Stomach (tissue), 8 donors: ENCODE measurements at regions not wholly inside any gene's neighbourhood (a gene's known extent, or its start where the extent isn't known, plus 50 kb on each side); places are given as distances from the start of the nearest gene placed in this dataset.
A peak's percentile ranks its signal among the peaks of the same experiment; 100 is the strongest.

Source experiments
- DNase-seq, 2 donors: peaks; one replicate each; pipeline versions ENCODE4 v3.0.0 to v3.0.0-alpha.2; 2013 to 2019
- H3K27ac ChIP-seq, 5 donors: fragments of 200-600 bp in 4 of 5; sonication (generic) in 4 of 5; one replicate each; pipeline ENCODE4 v1.5.1; 2013 to 2019; ENCODE audit warnings: mild to moderate bottlenecking in 1 of 5, moderate library complexity in 1 of 5
- H3K27me3 ChIP-seq, 3 donors: fragments of 200-600 bp; sonication (generic); one replicate each; pipeline ENCODE4 v1.5.1; 2017 to 2019; ENCODE audit warnings: mixed run types in 1 of 3
- H3K36me3 ChIP-seq, 4 donors: fragments of 200-600 bp; sonication (generic); 1 replicate in 3 of 4; 2 replicates in 1 of 4; pipeline ENCODE4 v1.5.1; 2016 to 2019
- H3K4me1 ChIP-seq, 4 donors: fragments of 200-600 bp; sonication (generic); one replicate each; pipeline ENCODE4 v1.5.1; 2016 to 2019
- H3K4me3 ChIP-seq, 4 donors: fragments of 200-600 bp; sonication (generic) in 3 of 4; one replicate each; pipeline ENCODE4 v1.5.1; 2016 to 2019; ENCODE audit warnings: mild to moderate bottlenecking in 1 of 4
- H3K9me3 ChIP-seq, 4 donors: fragments of 200-600 bp; sonication (generic); one replicate each; pipeline ENCODE4 v1.5.1; 2016 to 2019
- CTCF ChIP-seq, 7 experiments: fragments of 450-650 bp in 4 of 7; fragments of 200-600 bp in 3 of 7; sonication (generic) in 3 of 7; IDR thresholded peaks; one replicate each; pipeline ENCODE4 v1.5.1; 2016 to 2019; ENCODE audit warnings: antibody characterized with exemption in 7 of 7, control low read depth in 2 of 7, mild to moderate bottlenecking in 1 of 7
- EP300 ChIP-seq: sonication (generic); formaldehyde crosslinking; IDR thresholded peaks from one replicate; pipeline ENCODE4 v1.6.1; 2017; ENCODE audit warnings: antibody characterized with exemption
- POLR2A ChIP-seq, 4 donors: fragments of 450-650 bp; IDR thresholded peaks; one replicate each; pipeline ENCODE4 v1.6.1; 2016; ENCODE audit warnings: antibody characterized with exemption in 4 of 4, control low read depth in 2 of 4, mild to moderate bottlenecking in 1 of 4, moderate library complexity in 1 of 4
- POLR2AphosphoS5 ChIP-seq, 3 donors: sonication (generic); formaldehyde crosslinking; IDR thresholded peaks; one replicate each; pipeline ENCODE4 v1.6.1; 2016; ENCODE audit warnings: antibody characterized with exemption in 3 of 3
- WGBS, 5 donors: extraction: QIAGEN DNeasy Blood & Tissue Kit in 3 of 5; methylation state at CpG; one replicate each; pipeline versions ENCODE4 v1.1.5 to v1.1.7; 2013 to 2018; 5-methylcytosine and 5-hydroxymethylcytosine counted together
- intact Hi-C: fragments of 100-400 bp; cut with DNase I; formaldehyde crosslinking; loops from one replicate; pipeline ENCODE4 v1.15.1; 2023; ENCODE audit warnings: low total_unique reads
- donor health status: healthy with polysubstance abuse.
- donor health status: Bipolar disorder and iron deficiency.
- donor health status: healthy.

DNA sequence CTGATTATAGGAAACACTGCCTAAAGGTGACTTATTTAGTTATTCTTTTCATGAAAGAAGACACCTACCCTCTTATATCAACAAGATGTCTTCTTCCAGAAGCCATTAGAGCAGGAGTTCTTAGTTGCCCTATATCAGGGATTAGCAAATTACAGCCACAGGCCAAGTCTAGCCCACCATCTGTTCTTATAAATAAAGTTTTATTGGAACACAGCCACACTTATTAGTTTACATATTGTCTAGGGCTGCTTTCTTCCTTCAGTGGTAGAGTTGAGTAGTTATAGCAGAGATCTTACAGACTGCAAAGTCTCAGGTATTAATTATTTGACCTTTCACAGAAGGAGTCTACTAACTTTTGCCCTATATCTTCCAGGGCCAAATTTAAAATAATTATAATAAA lies 157.2 kb upstream of the NOCT start:
- Histone ChIP-seq H3K27ac (no peak overlapping the region), H3K9me3 (no peaks in the 10 kb centered on the region), H3K27me3 (peaks cover 0 to 5% (median 0%) of the 10 kb centered on the region in 3 donors), H3K36me3 (no peaks in the 10 kb centered on the region), H3K4me3 (no peak overlapping the region), H3K4me1 (no peaks in the 10 kb centered on the region)
- DNase-seq = no peak
- no peak for TF ChIP-seq POLR2A (IDR thresholded peaks at IDR 0.05)
- intact Hi-C loops = no loop called here

- no peaks in the 10 kb centered on the region for H3K4me1 ChIP-seq
- H3K9me3 ChIP-seq = no peaks in the 10 kb centered on the region
- no peak overlapping the region for H3K27ac ChIP-seq
- intact Hi-C loops = no loop called here
- DNase-seq = no peak
- no peak overlapping the region for H3K4me3 ChIP-seq
- WGBS, 5 donors = 73 to 87% (median 82%) methylated on average over 2 of the region's 2 CpGs
- TF ChIP-seq POLR2AphosphoS5 (IDR thresholded peaks at IDR 0.05) = no peak
- TF ChIP-seq EP300 = no peak
- no peak for TF ChIP-seq CTCF (IDR thresholded peaks at IDR 0.05)
- TF ChIP-seq POLR2A (IDR thresholded peaks at IDR 0.05) = no peak
- no peaks in the 10 kb centered on the region for H3K36me3 ChIP-seq
- peaks cover 0 to 5% (median 0%) of the 10 kb centered on the region in 3 donors for H3K27me3 ChIP-seq
Observed at GRCh38 chr4:138857416-138857815, 158.2 kb upstream of the NOCT start.

DNA sequence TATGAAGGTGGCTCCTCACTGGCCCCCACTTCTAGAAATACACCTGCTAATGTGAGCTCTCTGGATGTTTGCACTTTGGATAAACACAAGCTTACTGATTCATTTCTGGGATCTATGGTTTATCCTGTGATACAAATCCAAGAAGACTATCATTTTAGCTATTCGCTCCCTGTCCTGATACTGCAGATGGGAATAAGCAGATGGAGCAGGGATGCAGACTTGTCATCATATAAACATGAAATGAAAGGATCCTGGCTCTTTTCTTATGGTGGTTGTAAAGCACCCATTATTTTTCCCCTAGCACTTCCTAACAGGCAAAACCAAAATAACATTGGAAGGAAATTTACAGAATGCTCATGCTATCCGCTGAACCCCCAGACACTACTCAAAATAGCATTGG lies 162.9 kb upstream of the NOCT start:
- intact Hi-C loops = no loop called here
- H3K27ac ChIP-seq = no peak overlapping the region
- H3K4me1 ChIP-seq = peaks cover 0 to 9% (median 6%) of the 10 kb centered on the region in 4 donors
- no peaks in the 10 kb centered on the region for H3K9me3 ChIP-seq
- 78 to 94% (median 85%) methylated on average over 2 of the region's 2 CpGs for WGBS, 5 donors
- no peak for DNase-seq
- H3K4me3 ChIP-seq = no peak overlapping the region
- no peak for TF ChIP-seq EP300
- TF ChIP-seq POLR2A (IDR thresholded peaks at IDR 0.05) = no peak
- no peak for TF ChIP-seq CTCF (IDR thresholded peaks at IDR 0.05)
- no peak for TF ChIP-seq POLR2AphosphoS5 (IDR thresholded peaks at IDR 0.05)
- H3K27me3 ChIP-seq = peaks cover 0 to 5% (median 0%) of the 10 kb centered on the region in 3 donors
- H3K36me3 ChIP-seq = no peaks in the 10 kb centered on the region

DNA sequence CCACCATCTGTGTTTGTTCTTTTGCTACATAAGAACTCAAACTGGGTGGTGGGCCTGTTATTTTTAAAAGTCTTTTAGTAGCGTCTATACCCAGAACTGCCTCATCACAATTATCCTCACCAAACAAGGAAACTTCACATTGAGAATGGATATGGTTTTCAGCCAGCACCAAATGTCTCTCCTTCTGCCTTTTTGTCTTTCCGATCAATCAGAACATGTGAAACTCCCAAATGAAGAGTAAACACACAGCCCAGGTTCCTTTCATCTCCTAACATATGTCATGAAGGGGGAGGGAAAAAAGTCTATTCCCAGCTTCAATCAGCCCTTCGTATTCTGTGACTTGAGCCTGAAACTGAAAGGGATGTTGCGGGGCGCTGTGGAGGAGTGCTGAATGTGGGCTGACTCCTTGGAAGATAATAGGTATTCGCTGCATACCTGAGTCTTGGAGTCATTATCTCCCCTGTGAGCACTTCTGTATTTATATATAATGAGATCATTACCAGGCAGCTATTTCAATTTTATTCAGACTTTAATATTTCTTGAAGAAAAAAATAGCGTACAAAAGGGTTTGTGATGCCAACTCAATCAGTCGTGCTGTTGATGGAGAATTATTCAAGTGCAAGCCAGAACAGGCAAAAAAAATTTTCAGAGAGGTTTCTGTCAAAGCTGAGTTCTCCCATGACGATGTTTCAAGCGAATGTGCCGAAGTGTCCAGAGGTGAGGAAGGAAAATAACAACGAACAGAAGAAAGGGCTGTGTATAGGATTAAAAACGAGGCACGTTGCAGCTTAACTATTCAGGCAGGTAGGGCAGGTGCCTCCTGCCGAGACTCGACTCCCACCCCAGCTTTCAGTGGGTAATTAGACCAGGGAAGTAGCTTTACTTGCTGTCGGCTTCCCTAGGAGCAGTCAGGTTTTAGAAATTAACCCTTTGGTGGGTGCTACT lies 163.9 kb upstream of the NOCT start:
- intact Hi-C loops = no loop called here
- Histone ChIP-seq H3K36me3 (no peaks in the 10 kb centered on the region), H3K4me3 (peak overlapping the region in 1 of 4 donors; percentile 5), H3K9me3 (no peaks in the 10 kb centered on the region), H3K4me1 (peaks cover 0 to 9% (median 6%) of the 10 kb centered on the region in 4 donors), H3K27ac (no peak overlapping the region), H3K27me3 (peaks cover 0 to 5% (median 0%) of the 10 kb centered on the region in 3 donors)
- 13 to 17% (median 16%) methylated on average over 17 of the region's 17 CpGs for WGBS, 5 donors
- DNase-seq = peak in 1 of 2 donors; percentile 37
- TF ChIP-seq CTCF (IDR thresholded peaks at IDR 0.05) = no peak
- no peak for TF ChIP-seq POLR2AphosphoS5 (IDR thresholded peaks at IDR 0.05)
- TF ChIP-seq EP300 = no peak
- TF ChIP-seq POLR2A (IDR thresholded peaks at IDR 0.05) = no peak

DNA sequence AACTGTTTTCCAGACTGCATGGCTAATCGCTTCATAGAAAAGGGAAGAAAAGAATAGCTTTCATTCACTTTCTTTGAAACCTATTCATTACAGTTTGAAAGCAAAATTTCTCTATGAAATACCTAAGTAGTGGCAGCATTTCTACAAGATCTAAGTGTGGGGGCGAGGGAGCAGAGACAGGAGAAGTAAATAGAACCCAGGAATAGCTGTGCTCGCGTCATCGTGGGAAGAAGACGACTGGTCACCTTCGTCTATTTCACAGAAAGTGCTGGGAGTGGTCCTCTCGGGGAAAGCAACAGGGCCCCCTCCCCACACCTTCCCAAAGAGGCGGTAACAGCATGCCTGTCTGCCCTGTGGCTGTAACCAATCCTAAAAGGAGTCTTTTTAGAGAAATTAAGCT lies 169.9 kb upstream of the NOCT start:
- Histone ChIP-seq H3K4me1 (no peaks in the 10 kb centered on the region), H3K36me3 (no peaks in the 10 kb centered on the region), H3K27ac (no peak overlapping the region), H3K27me3 (no peaks in the 10 kb centered on the region), H3K4me3 (no peak overlapping the region), H3K9me3 (no peaks in the 10 kb centered on the region)
- no peak for TF ChIP-seq POLR2A (IDR thresholded peaks at IDR 0.05)
- TF ChIP-seq POLR2AphosphoS5 (IDR thresholded peaks at IDR 0.05) = no peak
- no peak for TF ChIP-seq EP300
- TF ChIP-seq CTCF (IDR thresholded peaks at IDR 0.05) = no peak
- intact Hi-C loops = no loop called here
- no peak for DNase-seq
- 26 to 42% (median 31%) methylated on average over 9 of the region's 9 CpGs for whole genome bisulfite sequencing, 5 donors
